ENCODE measurements at regions not wholly inside any gene's neighbourhood (a gene's known extent, or its start where the extent isn't known, plus 50 kb on each side); places are given as distances from the start of the nearest gene placed in this dataset.

DNA sequence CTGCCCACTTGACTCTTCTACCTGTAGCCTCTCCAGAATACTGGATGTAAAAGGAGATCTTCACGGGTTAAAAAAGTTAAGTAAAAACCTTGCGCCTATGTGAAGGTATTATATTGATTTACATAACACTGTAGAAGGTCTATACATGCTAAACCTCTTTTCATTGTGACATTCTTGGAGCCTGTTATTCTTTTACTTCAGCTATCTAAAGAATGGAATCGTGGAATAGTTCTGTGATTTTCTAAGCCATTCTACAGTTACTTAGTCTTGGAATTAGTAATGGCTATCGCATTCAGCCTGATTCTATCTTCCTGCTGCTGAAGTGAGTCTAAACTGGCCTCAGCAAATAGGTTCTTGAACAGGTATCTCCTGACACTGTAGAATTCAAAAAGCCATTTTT is 430.0 kb upstream of the DPH6 start:
- TF ChIP-seq, protein P1, sequence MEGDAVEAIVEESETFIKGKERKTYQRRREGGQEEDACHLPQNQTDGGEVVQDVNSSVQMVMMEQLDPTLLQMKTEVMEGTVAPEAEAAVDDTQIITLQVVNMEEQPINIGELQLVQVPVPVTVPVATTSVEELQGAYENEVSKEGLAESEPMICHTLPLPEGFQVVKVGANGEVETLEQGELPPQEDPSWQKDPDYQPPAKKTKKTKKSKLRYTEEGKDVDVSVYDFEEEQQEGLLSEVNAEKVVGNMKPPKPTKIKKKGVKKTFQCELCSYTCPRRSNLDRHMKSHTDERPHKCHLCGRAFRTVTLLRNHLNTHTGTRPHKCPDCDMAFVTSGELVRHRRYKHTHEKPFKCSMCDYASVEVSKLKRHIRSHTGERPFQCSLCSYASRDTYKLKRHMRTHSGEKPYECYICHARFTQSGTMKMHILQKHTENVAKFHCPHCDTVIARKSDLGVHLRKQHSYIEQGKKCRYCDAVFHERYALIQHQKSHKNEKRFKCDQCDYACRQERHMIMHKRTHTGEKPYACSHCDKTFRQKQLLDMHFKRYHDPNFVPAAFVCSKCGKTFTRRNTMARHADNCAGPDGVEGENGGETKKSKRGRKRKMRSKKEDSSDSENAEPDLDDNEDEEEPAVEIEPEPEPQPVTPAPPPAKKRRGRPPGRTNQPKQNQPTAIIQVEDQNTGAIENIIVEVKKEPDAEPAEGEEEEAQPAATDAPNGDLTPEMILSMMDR (IDR thresholded peaks at IDR 0.05 in 2 of 3, conservative IDR thresholded peaks at IDR 0.05 in 1 of 3; ENCODE audit: borderline replicate concordance in 1 of 3, insufficient read depth in 1 of 3, low read depth in 2 of 3, low read length in 2 of 3) = no peak
- TF ChIP-seq MAX (IDR thresholded peaks at IDR 0.05) (no peak), POLR2A (IDR thresholded peaks at IDR 0.05; ENCODE audit: borderline replicate concordance, extremely low read depth, insufficient read depth, insufficient read length) (no peak), JUND (IDR thresholded peaks at IDR 0.05) (no peak), FOSL1 (IDR thresholded peaks at IDR 0.05; ENCODE audit: low read depth) (no peak), ZNF274 (IDR thresholded peaks at IDR 0.05; ENCODE audit: low read depth, low read length) (no peak), SRF (IDR thresholded peaks at IDR 0.05; ENCODE audit: low read depth) (no peak), ELF1 (IDR thresholded peaks at IDR 0.05; ENCODE audit: borderline replicate concordance, low read depth) (no peak), ZFX (IDR thresholded peaks at IDR 0.05) (no peak), YY1 (IDR thresholded peaks at IDR 0.05; ENCODE audit: extremely low read depth, insufficient replicate concordance, low read depth, low read length) (no peak), EGR1 (IDR thresholded peaks at IDR 0.05; ENCODE audit: low read depth) (no peak)
- TF ChIP-seq, protein P2, sequence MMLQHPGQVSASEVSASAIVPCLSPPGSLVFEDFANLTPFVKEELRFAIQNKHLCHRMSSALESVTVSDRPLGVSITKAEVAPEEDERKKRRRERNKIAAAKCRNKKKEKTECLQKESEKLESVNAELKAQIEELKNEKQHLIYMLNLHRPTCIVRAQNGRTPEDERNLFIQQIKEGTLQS (IDR thresholded peaks at IDR 0.05) = no peak

Data from HCT116 (cell line).